B cell (primary cell): ENCODE measurements at regions not wholly inside any gene's neighbourhood (a gene's known extent, or its start where the extent isn't known, plus 50 kb on each side); places are given as distances from the start of the nearest gene placed in this dataset.

Experiments
- ATAC-seq: fragments of 200-7000 bp; cut with Tn5 transposase; one replicate; pipeline ENCODE4 v1.10.0; 2021; ENCODE audit warnings: low read depth, mild to moderate bottlenecking, moderate number of reproducible peaks, moderate library complexity
- CTCF ChIA-PET: fragments of 350-600 bp; sonication (Branson Sonifier 250); formaldehyde crosslinking; loops from one replicate; lab custom pipeline; 2021; ENCODE audit warnings: antibody characterized with exemption, inconsistent platforms; lab: Charles Lee
- POLR2A ChIA-PET: fragments of 350-600 bp; sonication (Branson Sonifier 250); formaldehyde crosslinking; loops from one replicate; lab custom pipeline; 2021; ENCODE audit warnings: antibody characterized with exemption; lab: Charles Lee
- DNase-seq: peaks from one replicate; pipeline ENCODE4 v3.0.0; 2013
- H2AFZ ChIP-seq: 2 replicates; pipeline ENCODE4 v1.6.1; 2012; ENCODE audit warnings: mild to moderate bottlenecking, low read depth, low read length; ENCODE audit not compliant: insufficient read depth, poor library complexity, severe bottlenecking
- H3K27ac ChIP-seq, 2 donors: 1 replicate in 1 of 2; 2 replicates in 1 of 2; pipeline ENCODE4 v1.5.1; 2012 to 2013; ENCODE audit warnings: low read length in 2 of 2, mild to moderate bottlenecking in 2 of 2, moderate library complexity in 1 of 2
- H3K27me3 ChIP-seq, 4 experiments: fragments of 200-600 bp in 1 of 4; sonication (generic) in 1 of 4; replicated peaks in 1 of 4; 1 replicate in 2 of 4; 2 replicates in 2 of 4; pipeline versions ENCODE4 v1.6.1 to v1.7.0; 2013 to 2016; ENCODE audit warnings: low read length in 3 of 4, mild to moderate bottlenecking in 2 of 4, mixed read lengths in 1 of 4, moderate library complexity in 1 of 4; ENCODE audit not compliant: insufficient read depth in 4 of 4, control insufficient read depth in 3 of 4; ENCODE audit errors: control extremely low read depth in 1 of 4
- H3K36me3 ChIP-seq, 2 experiments: replicated peaks in 1 of 2; 1 replicate in 1 of 2; 2 replicates in 1 of 2; pipeline versions ENCODE4 v1.6.1 to v1.7.1; 2013; ENCODE audit warnings: low read length in 1 of 2; ENCODE audit not compliant: insufficient read depth in 2 of 2, control insufficient read depth in 1 of 2; ENCODE audit errors: control extremely low read depth in 1 of 2, extremely low read depth in 1 of 2
- H3K4me1 ChIP-seq, 2 donors: fragments of 200-600 bp in 1 of 2; sonication (generic) in 1 of 2; 1 replicate in 1 of 2; 2 replicates in 1 of 2; pipeline versions ENCODE4 v1.5.1 to v1.6.1; 2013 to 2017; ENCODE audit warnings: low read length in 2 of 2; ENCODE audit not compliant: control insufficient read depth in 2 of 2, insufficient read depth in 2 of 2
- H3K4me2 ChIP-seq: replicated peaks from 2 replicates; pipeline ENCODE3; 2012; ENCODE audit warnings: mild to moderate bottlenecking, low read depth, low read length; ENCODE audit not compliant: poor library complexity, severe bottlenecking
- H3K4me3 ChIP-seq, 5 experiments: fragments of 200-600 bp in 1 of 5; sonication (generic) in 1 of 5; 1 replicate in 3 of 5; 2 replicates in 2 of 5; pipeline versions ENCODE4 v1.5.1 to v1.7.0; 2011 to 2016; ENCODE audit warnings: low read length in 4 of 5, mild to moderate bottlenecking in 4 of 5, low read depth in 2 of 5, control low read depth in 1 of 5, moderate library complexity in 1 of 5; ENCODE audit not compliant: insufficient read depth in 1 of 5; ENCODE audit errors: control extremely low read depth in 1 of 5, extremely low read depth in 1 of 5
- H3K79me2 ChIP-seq: fragments of 200-600 bp; sonication (generic); one replicate; pipeline ENCODE4 v1.6.0; 2016; ENCODE audit warnings: low read length; ENCODE audit not compliant: control insufficient read depth, insufficient read depth
- H3K9ac ChIP-seq: fragments of 200-600 bp; sonication (generic); 2 replicates; pipeline ENCODE4 v1.6.1; 2017; ENCODE audit warnings: mild to moderate bottlenecking, low read length, moderate library complexity
- H3K9me3 ChIP-seq, 3 donors: one replicate each; pipeline versions ENCODE4 v1.6.1 to v1.7.1; 2013; ENCODE audit warnings: low read length in 2 of 3; ENCODE audit not compliant: control insufficient read depth in 2 of 3, insufficient read depth in 1 of 3; ENCODE audit errors: control extremely low read depth in 1 of 3
- H4K20me1 ChIP-seq: 2 replicates; pipeline ENCODE4 v1.6.0; 2012; ENCODE audit warnings: mild to moderate bottlenecking, low read length; ENCODE audit not compliant: insufficient read depth, control insufficient read depth, poor library complexity, severe bottlenecking
- H3K27ac Mint-ChIP-seq: one replicate; pipeline ENCODE4 v1.8.0; 2021; ENCODE audit warnings: mixed read lengths
- H3K27me3 Mint-ChIP-seq: one replicate; pipeline ENCODE4 v1.8.0; 2021; ENCODE audit warnings: mixed read lengths
- H3K4me1 Mint-ChIP-seq: one replicate; pipeline ENCODE4 v1.8.0; 2021; ENCODE audit warnings: mixed read lengths
- H3K4me3 Mint-ChIP-seq: one replicate; pipeline ENCODE4 v1.8.0; 2021; ENCODE audit warnings: mixed read lengths
- H3K9me3 Mint-ChIP-seq: one replicate; pipeline ENCODE4 v1.8.0; 2022; ENCODE audit warnings: mixed read lengths; ENCODE audit not compliant: insufficient read depth
- EZH2 ChIP-seq: IDR thresholded peaks from 2 replicates; pipeline ENCODE4 v1.6.1; 2012; ENCODE audit warnings: borderline replicate concordance, low read depth, mild to moderate bottlenecking, moderate library complexity, low read length; ENCODE audit not compliant: insufficient read depth, poor library complexity, severe bottlenecking
- WGBS: methylation state at CpG from one replicate; pipeline ENCODE4 v1.1.5; 2013; ENCODE audit warnings: missing lambda C conversion rate; ENCODE audit not compliant: insufficient coverage; 5-methylcytosine and 5-hydroxymethylcytosine counted together
- intact Hi-C: fragments of 100-400 bp; cut with micrococcal nuclease; formaldehyde crosslinking; loops from one replicate; pipeline ENCODE4 v1.10.0; 2022
- TF ChIP-seq, protein P1 (sequence below): fragments of 200-600 bp; IDR thresholded peaks from one replicate; pipeline ENCODE4 v1.8.0; 2022; ENCODE audit warnings: antibody characterized with exemption, mild to moderate bottlenecking

DNA sequence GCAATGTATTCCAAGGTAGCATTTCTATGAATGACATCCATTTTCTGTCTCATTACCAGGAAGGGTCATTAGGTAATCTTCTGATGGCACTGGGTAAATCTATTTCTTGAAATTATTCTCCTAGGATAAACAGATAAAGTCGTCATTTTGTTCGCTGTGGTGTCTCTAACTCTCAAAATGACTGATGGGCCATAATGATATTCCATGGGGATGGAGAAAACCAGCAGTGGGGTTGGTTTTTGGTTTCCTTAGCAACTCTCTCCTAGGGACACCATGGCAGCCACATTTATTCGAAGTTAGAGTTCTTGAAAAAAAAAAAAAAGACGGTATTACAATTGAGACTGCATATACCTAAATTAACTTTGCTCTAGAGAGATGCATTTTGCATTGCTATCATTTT is 231.3 kb upstream of the SLCO3A1 start:
- no peaks in the 10 kb centered on the region for H3K27me3 Mint-ChIP-seq
- H2AFZ ChIP-seq, result no peak overlapping the region
- no peak overlapping the region for H3K27ac Mint-ChIP-seq
- no peak for ATAC-seq
- H3K79me2 ChIP-seq, result no peaks in the 10 kb centered on the region
- no peaks in the 10 kb centered on the region for H3K36me3 ChIP-seq
- H4K20me1 ChIP-seq, result no peaks in the 10 kb centered on the region
- no peak for TF ChIP-seq EZH2
- TF ChIP-seq, protein P1, sequence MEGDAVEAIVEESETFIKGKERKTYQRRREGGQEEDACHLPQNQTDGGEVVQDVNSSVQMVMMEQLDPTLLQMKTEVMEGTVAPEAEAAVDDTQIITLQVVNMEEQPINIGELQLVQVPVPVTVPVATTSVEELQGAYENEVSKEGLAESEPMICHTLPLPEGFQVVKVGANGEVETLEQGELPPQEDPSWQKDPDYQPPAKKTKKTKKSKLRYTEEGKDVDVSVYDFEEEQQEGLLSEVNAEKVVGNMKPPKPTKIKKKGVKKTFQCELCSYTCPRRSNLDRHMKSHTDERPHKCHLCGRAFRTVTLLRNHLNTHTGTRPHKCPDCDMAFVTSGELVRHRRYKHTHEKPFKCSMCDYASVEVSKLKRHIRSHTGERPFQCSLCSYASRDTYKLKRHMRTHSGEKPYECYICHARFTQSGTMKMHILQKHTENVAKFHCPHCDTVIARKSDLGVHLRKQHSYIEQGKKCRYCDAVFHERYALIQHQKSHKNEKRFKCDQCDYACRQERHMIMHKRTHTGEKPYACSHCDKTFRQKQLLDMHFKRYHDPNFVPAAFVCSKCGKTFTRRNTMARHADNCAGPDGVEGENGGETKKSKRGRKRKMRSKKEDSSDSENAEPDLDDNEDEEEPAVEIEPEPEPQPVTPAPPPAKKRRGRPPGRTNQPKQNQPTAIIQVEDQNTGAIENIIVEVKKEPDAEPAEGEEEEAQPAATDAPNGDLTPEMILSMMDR, result no peak
- no peaks in the 10 kb centered on the region for H3K4me1 Mint-ChIP-seq
- no peaks in the 10 kb centered on the region for H3K27me3 ChIP-seq
- H3K4me3 ChIP-seq, result no peak overlapping the region
- CTCF ChIA-PET, result no interaction called here
- no peak overlapping the region for H3K4me3 Mint-ChIP-seq
- H3K4me2 ChIP-seq, result no peak overlapping the region
- POLR2A ChIA-PET, result no interaction called here
- H3K9ac ChIP-seq, result no peak overlapping the region
- peaks cover 3% of the 10 kb centered on the region for H3K9me3 Mint-ChIP-seq
- H3K9me3 ChIP-seq, result peaks cover 0 to 10% (median 0%) of the 10 kb centered on the region in 3 donors
- no peak for DNase-seq
- WGBS, result no CpG with 5 or more reads among the region's 4 CpGs
- intact Hi-C loops, result no loop called here
- H3K27ac ChIP-seq, result no peak overlapping the region
- no peaks in the 10 kb centered on the region for H3K4me1 ChIP-seq

DNA sequence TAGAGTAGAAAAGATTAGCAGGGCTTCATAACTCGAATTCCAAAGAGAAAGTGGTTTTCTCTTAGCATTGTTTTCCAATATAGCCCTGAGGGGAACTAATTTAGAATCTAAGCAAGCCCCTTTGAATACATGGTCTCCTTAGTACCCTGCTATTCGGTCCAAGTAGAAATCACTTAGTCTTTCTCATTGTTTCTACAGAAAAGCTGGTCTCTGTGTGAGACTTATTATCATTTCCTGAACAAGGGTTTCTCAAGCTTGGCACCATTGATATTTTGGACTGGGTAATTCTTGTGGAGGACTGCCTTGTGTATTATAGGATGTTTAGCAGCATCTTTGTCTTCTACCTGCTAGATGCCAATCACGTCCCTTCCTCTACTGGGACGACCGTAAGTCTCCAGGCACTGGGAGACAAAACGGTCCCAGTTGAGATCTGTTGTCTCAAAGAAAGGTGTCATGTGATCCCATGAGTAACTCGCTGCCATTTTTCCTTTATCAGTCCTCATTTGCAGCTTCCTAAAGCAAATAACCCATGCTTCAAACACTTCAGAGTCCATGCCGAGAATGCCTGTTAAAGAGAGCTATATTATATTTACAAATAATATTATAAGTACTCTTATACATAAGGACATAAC is 230.7 kb upstream of the SLCO3A1 start:
- no peaks in the 10 kb centered on the region for H3K4me1 Mint-ChIP-seq
- Histone ChIP-seq H3K4me3 (no peak overlapping the region), H3K36me3 (no peaks in the 10 kb centered on the region), H3K27me3 (no peaks in the 10 kb centered on the region), H3K9me3 (peaks cover 0 to 12% (median 0%) of the 10 kb centered on the region in 3 donors), H3K27ac (no peak overlapping the region), H2AFZ (no peak overlapping the region), H3K9ac (no peak overlapping the region), H3K79me2 (no peaks in the 10 kb centered on the region), H4K20me1 (no peaks in the 10 kb centered on the region), H3K4me1 (no peaks in the 10 kb centered on the region), H3K4me2 (no peak overlapping the region)
- CTCF ChIA-PET, result no interaction called here
- no peak overlapping the region for H3K27ac Mint-ChIP-seq
- H3K4me3 Mint-ChIP-seq, result no peak overlapping the region
- WGBS, result 96% methylated on average over 4 of the region's 8 CpGs
- POLR2A ChIA-PET, result no interaction called here
- H3K27me3 Mint-ChIP-seq, result no peaks in the 10 kb centered on the region
- ATAC-seq (no peak), DNase-seq (no peak)
- TF ChIP-seq, protein P1, result no peak
- TF ChIP-seq EZH2, result no peak
- peaks cover 3% of the 10 kb centered on the region for H3K9me3 Mint-ChIP-seq
- intact Hi-C loops, result no loop called here
